Thyroid gland (tissue), 4 donors: ENCODE measurements at regions not wholly inside any gene's neighbourhood (a gene's known extent, or its start where the extent isn't known, plus 50 kb on each side); places are given as distances from the start of the nearest gene placed in this dataset.

Experiments
- DNase-seq, 2 donors: peaks; one replicate each; pipeline ENCODE4 v3.0.0-alpha.2; 2019
- H3K27ac ChIP-seq, 3 donors: fragments of 200-600 bp; sonication (generic); 1 replicate in 2 of 3; 2 replicates in 1 of 3; pipeline ENCODE4 v1.5.1; 2016 to 2019; ENCODE audit warnings: mild to moderate bottlenecking in 1 of 3, moderate library complexity in 1 of 3
- H3K27me3 ChIP-seq: fragments of 200-600 bp; sonication (generic); one replicate; pipeline ENCODE4 v1.5.1; 2019
- H3K36me3 ChIP-seq, 2 donors: fragments of 200-600 bp; sonication (generic); one replicate each; pipeline ENCODE4 v1.5.1; 2016 to 2019
- H3K4me1 ChIP-seq, 2 donors: fragments of 200-600 bp; sonication (generic); one replicate each; pipeline ENCODE4 v1.5.1; 2017 to 2019
- H3K4me3 ChIP-seq, 3 donors: fragments of 200-600 bp; sonication (generic); replicated peaks in 1 of 3; 1 replicate in 2 of 3; 2 replicates in 1 of 3; pipeline ENCODE4 v1.5.1; 2016; ENCODE audit warnings: mild to moderate bottlenecking in 1 of 3
- H3K9me3 ChIP-seq: fragments of 200-600 bp; sonication (generic); one replicate; pipeline ENCODE4 v1.5.1; 2017
- CTCF ChIP-seq, 6 experiments: fragments of 200-600 bp in 3 of 6; fragments of 450-650 bp in 3 of 6; sonication (generic) in 3 of 6; IDR thresholded peaks; one replicate each; pipeline ENCODE4 v1.5.1; 2016 to 2019; ENCODE audit warnings: antibody characterized with exemption in 6 of 6, mild to moderate bottlenecking in 2 of 6, inconsistent platforms in 1 of 6, moderate library complexity in 1 of 6
- POLR2A ChIP-seq, 2 donors: fragments of 450-650 bp; IDR thresholded peaks; one replicate each; pipeline ENCODE4 v1.6.1; 2017; ENCODE audit warnings: antibody characterized with exemption in 2 of 2, mild to moderate bottlenecking in 2 of 2, moderate library complexity in 1 of 2
- WGBS, 2 donors: methylation state at CpG; one replicate each; pipeline ENCODE4 v1.1.5; 2017; 5-methylcytosine and 5-hydroxymethylcytosine counted together
- intact Hi-C: fragments of 100-400 bp; cut with DNase I; formaldehyde crosslinking; loops from one replicate; pipeline ENCODE4 v1.15.1; 2023

- intact Hi-C loops = no loop called here
- H3K27me3 ChIP-seq = no peaks in the 10 kb centered on the region
- DNase-seq = no peak
Measured at GRCh38 chr13:38582133-38582532, 104.7 kb upstream of the FREM2 start.

GRCh38 chr13:38590230-38590629, 96.6 kb upstream of the FREM2 start:
- 67 to 74% methylated on average over 2 of the region's 2 CpGs for WGBS, 2 donors

More at GRCh38 chr13:38582133-38582532, 104.7 kb upstream of the FREM2 start:
- no peaks in the 10 kb centered on the region for H3K9me3 ChIP-seq
- H3K36me3 ChIP-seq = no peaks in the 10 kb centered on the region
- WGBS, 2 donors = 34 to 37% methylated on average over 2 of the region's 2 CpGs
- H3K27ac ChIP-seq = no peak overlapping the region
- no peak overlapping the region for H3K4me3 ChIP-seq
- TF ChIP-seq POLR2A (IDR thresholded peaks at IDR 0.05) (no peak), CTCF (IDR thresholded peaks at IDR 0.05) (peak in 4 of 6 experiments; percentile 19 to 44 (median 36))
- H3K4me1 ChIP-seq = no peaks in the 10 kb centered on the region

DNA sequence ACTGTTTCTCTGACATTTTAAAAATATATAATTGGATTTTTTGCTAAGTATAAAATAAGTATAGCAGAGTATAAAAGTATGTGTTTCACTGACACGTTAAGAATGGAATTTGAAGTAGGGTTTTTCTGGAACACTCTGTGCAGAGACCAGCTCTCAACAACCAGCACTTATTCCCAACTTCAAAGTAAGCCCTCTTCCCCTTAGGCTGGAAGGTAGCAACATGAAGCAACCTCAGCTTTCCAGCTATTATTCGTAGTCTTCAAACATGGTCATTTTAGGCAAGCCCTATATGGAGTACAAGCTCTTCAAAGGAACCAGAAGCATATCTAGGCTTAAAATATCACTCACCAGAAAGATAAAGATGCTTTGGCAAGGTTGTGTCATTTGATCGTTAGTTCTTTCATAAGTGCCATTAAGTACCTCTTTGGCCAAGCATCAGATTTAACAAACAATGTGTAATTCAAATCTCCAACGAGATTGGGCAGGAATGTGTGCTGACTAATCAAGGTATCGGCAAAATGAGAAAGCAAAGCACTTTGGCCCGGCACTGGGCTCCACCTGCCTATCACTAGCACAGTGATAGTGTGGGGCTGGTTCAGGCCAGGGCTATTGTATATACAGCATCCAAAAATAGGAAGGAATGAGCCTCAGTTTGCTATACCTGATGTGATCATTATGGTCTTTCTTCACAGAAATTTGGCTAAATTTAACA, 95.9 kb upstream of the FREM2 start:
- intact Hi-C loops = no loop called here
- no peak overlapping the region for H3K4me3 ChIP-seq
- H3K9me3 ChIP-seq = no peaks in the 10 kb centered on the region
- H3K36me3 ChIP-seq = no peaks in the 10 kb centered on the region
- H3K4me1 ChIP-seq = no peaks in the 10 kb centered on the region
- TF ChIP-seq CTCF (IDR thresholded peaks at IDR 0.05) (no peak), POLR2A (IDR thresholded peaks at IDR 0.05) (no peak)
- DNase-seq = peak; percentile 47 to 59
- WGBS, 2 donors = 27 to 34% methylated on average over 6 of the region's 6 CpGs
- no peaks in the 10 kb centered on the region for H3K27me3 ChIP-seq
- H3K27ac ChIP-seq = peak overlapping the region in 2 of 3 donors; percentile 20 to 57

More at GRCh38 chr13:38590230-38590629, 96.6 kb upstream of the FREM2 start:
- intact Hi-C loops = no loop called here
- H3K36me3 ChIP-seq = no peaks in the 10 kb centered on the region
- H3K4me3 ChIP-seq = no peak overlapping the region
- no peak for DNase-seq
- H3K27me3 ChIP-seq = no peaks in the 10 kb centered on the region
- peak overlapping the region in 1 of 3 donors; percentile 30 for H3K27ac ChIP-seq
- no peaks in the 10 kb centered on the region for H3K9me3 ChIP-seq
- no peaks in the 10 kb centered on the region for H3K4me1 ChIP-seq
- TF ChIP-seq CTCF (IDR thresholded peaks at IDR 0.05) (no peak), POLR2A (IDR thresholded peaks at IDR 0.05) (no peak)

- Histone ChIP-seq H3K4me1 (no peaks in the 10 kb centered on the region), H3K27ac (no peak overlapping the region), H3K9me3 (no peaks in the 10 kb centered on the region), H3K27me3 (no peaks in the 10 kb centered on the region), H3K4me3 (no peak overlapping the region), H3K36me3 (no peaks in the 10 kb centered on the region)
- intact Hi-C loops = no loop called here
- 82 to 87% methylated on average over 6 of the region's 6 CpGs for WGBS, 2 donors
- no peak for DNase-seq
- TF ChIP-seq CTCF (IDR thresholded peaks at IDR 0.05) = no peak
- no peak for TF ChIP-seq POLR2A (IDR thresholded peaks at IDR 0.05)
Measured at GRCh38 chr13:38602266-38602665, 84.6 kb upstream of the FREM2 start.

- intact Hi-C loops = no loop called here
- no peak overlapping the region for H3K27ac ChIP-seq
- H3K4me1 ChIP-seq = no peaks in the 10 kb centered on the region
- H3K36me3 ChIP-seq = no peaks in the 10 kb centered on the region
- no peaks in the 10 kb centered on the region for H3K9me3 ChIP-seq
- TF ChIP-seq POLR2A (IDR thresholded peaks at IDR 0.05) (no peak), CTCF (IDR thresholded peaks at IDR 0.05) (no peak)
- WGBS, 2 donors = 84 to 87% methylated on average over 6 of the region's 6 CpGs
- H3K27me3 ChIP-seq = no peaks in the 10 kb centered on the region
- H3K4me3 ChIP-seq = no peak overlapping the region
- no peak for DNase-seq
Measured at GRCh38 chr13:38606699-38607535, 80.0 kb upstream of the FREM2 start.
